ENCODE measurements at regions not wholly inside any gene's neighbourhood (a gene's known extent, or its start where the extent isn't known, plus 50 kb on each side); places are given as distances from the start of the nearest gene placed in this dataset.

GRCh38 chr3:145807990-145808389 is 353.0 kb downstream of the PLOD2 start:
- TF ChIP-seq CTCF (IDR thresholded peaks at IDR 0.05; ENCODE audit: low read length) (peak; percentile 32), EZH2 (IDR thresholded peaks at IDR 0.05; ENCODE audit: borderline replicate concordance, low read length) (no peak)
